Thoracic aorta (tissue), 2 donors: ENCODE measurements at regions not wholly inside any gene's neighbourhood (a gene's known extent, or its start where the extent isn't known, plus 50 kb on each side); places are given as distances from the start of the nearest gene placed in this dataset.

Experiments used
- ATAC-seq: fragments of 150-250 bp; one replicate; pipeline ENCODE4 v1.8.0; 2017; ENCODE audit warnings: low read depth; ENCODE audit not compliant: insufficient number of reproducible peaks, low FRiP score
- DNase-seq: peaks from one replicate; pipeline ENCODE4 v3.0.0-alpha.2; 2020; ENCODE audit warnings: low spot score
- H3K27ac ChIP-seq, 2 donors: fragments of 200-600 bp; sonication (generic); 1 replicate in 1 of 2; 2 replicates in 1 of 2; pipeline ENCODE4 v1.5.1; 2016; ENCODE audit warnings: mild to moderate bottlenecking in 2 of 2, moderate library complexity in 2 of 2
- H3K27me3 ChIP-seq: fragments of 200-600 bp; sonication (generic); replicated peaks from 2 replicates; pipeline ENCODE4 v1.6.0; 2016; ENCODE audit warnings: mild to moderate bottlenecking; ENCODE audit not compliant: insufficient read depth
- H3K36me3 ChIP-seq: fragments of 200-600 bp; sonication (generic); one replicate; pipeline ENCODE4 v1.5.1; 2016
- H3K4me1 ChIP-seq, 2 donors: fragments of 200-600 bp; sonication (generic); 1 replicate in 1 of 2; 2 replicates in 1 of 2; pipeline versions ENCODE4 v1.5.1 to v1.6.0; 2016; ENCODE audit warnings: low read depth in 2 of 2, mild to moderate bottlenecking in 1 of 2; ENCODE audit not compliant: control insufficient read depth in 1 of 2
- H3K4me3 ChIP-seq: fragments of 200-600 bp; sonication (generic); 2 replicates; pipeline ENCODE4 v1.5.1; 2016; ENCODE audit warnings: mild to moderate bottlenecking
- H3K9me3 ChIP-seq: fragments of 200-600 bp; sonication (generic); 2 replicates; pipeline ENCODE4 v1.5.1; 2016
- CTCF ChIP-seq: fragments of 200-600 bp; sonication (generic); IDR thresholded peaks from one replicate; pipeline ENCODE4 v1.5.1; 2019; ENCODE audit warnings: antibody characterized with exemption

- Histone ChIP-seq H3K27me3 (no peaks in the 10 kb centered on the region), H3K36me3 (no peaks in the 10 kb centered on the region), H3K27ac (no peak overlapping the region), H3K4me1 (no peaks in the 10 kb centered on the region), H3K9me3 (no peaks in the 10 kb centered on the region), H3K4me3 (no peak overlapping the region)
- ATAC-seq (no peak), DNase-seq (no peak)
- no peak for TF ChIP-seq CTCF
Observed at GRCh38 chr13:80256352-80256932, 84.5 kb downstream of the SPRY2 start.

GRCh38 chr13:80255946-80256345 is 85.0 kb downstream of the SPRY2 start:
- no peak for TF ChIP-seq CTCF
- no peak for DNase-seq

GRCh38 chr13:80251403-80251802 is 89.5 kb downstream of the SPRY2 start:
- no peak for TF ChIP-seq CTCF
- Histone ChIP-seq H3K4me3 (no peak overlapping the region), H3K4me1 (no peaks in the 10 kb centered on the region), H3K27me3 (no peaks in the 10 kb centered on the region), H3K9me3 (no peaks in the 10 kb centered on the region), H3K36me3 (no peaks in the 10 kb centered on the region), H3K27ac (no peak overlapping the region)
- ATAC-seq (no peak), DNase-seq (no peak)

More at GRCh38 chr13:80255946-80256345, 85.0 kb downstream of the SPRY2 start:
- Histone ChIP-seq H3K27me3 (no peaks in the 10 kb centered on the region), H3K36me3 (no peaks in the 10 kb centered on the region), H3K9me3 (no peaks in the 10 kb centered on the region), H3K4me3 (no peak overlapping the region), H3K4me1 (no peaks in the 10 kb centered on the region), H3K27ac (no peak overlapping the region)
- ATAC-seq, result no peak

- Histone ChIP-seq H3K4me1 (no peaks in the 10 kb centered on the region), H3K4me3 (peak overlapping the region; percentile 36), H3K27ac (no peak overlapping the region), H3K36me3 (no peaks in the 10 kb centered on the region), H3K27me3 (no peaks in the 10 kb centered on the region), H3K9me3 (no peaks in the 10 kb centered on the region)
- DNase-seq, result no peak
- no peak for TF ChIP-seq CTCF
- no peak for ATAC-seq
Observed at GRCh38 chr13:80250213-80250810, 90.6 kb downstream of the SPRY2 start.

GRCh38 chr13:80249516-80250212 is 91.3 kb downstream of the SPRY2 start:
- H3K4me3 ChIP-seq, result peak overlapping the region; percentile 36
- ATAC-seq (no peak), DNase-seq (no peak)
- TF ChIP-seq CTCF, result no peak
- no peak overlapping the region for H3K27ac ChIP-seq
- H3K27me3 ChIP-seq, result no peaks in the 10 kb centered on the region
- no peaks in the 10 kb centered on the region for H3K4me1 ChIP-seq
- H3K9me3 ChIP-seq, result no peaks in the 10 kb centered on the region
- no peaks in the 10 kb centered on the region for H3K36me3 ChIP-seq
